MCF 10A (cell line): ENCODE measurements at regions not wholly inside any gene's neighbourhood (a gene's known extent, or its start where the extent isn't known, plus 50 kb on each side); places are given as distances from the start of the nearest gene placed in this dataset.
A peak's percentile ranks its signal among the peaks of the same experiment; 100 is the strongest.

Source experiments
- BruUV-seq: library from RNA; stranded (reverse); fragments of 400-500 nt; replicated peaks from 2 replicates; lab custom pipeline; 2021; lab: Mats Ljungman, UMichigan
- CTCF ChIA-PET: fragments of 300-600 bp; sonication (Branson Sonifier 250); formaldehyde crosslinking; extraction: SDS; loops from one replicate; lab custom pipeline; 2021; ENCODE audit warnings: antibody characterized with exemption, inconsistent platforms; lab: Yijun Ruan, JAX
- POLR2A ChIA-PET: fragments of 300-600, 350-650 bp; sonication (Branson Sonifier 250); formaldehyde crosslinking; extraction: SDS; loops from one replicate; lab custom pipeline; 2020; ENCODE audit warnings: antibody characterized with exemption, inconsistent platforms; lab: Yijun Ruan, JAX
- DNase-seq: peaks from one replicate; pipeline ENCODE4 v3.0.0-alpha.2; 2018; ENCODE audit not compliant: unreplicated experiment
- H3K27ac Mint-ChIP-seq: one replicate; pipeline ENCODE4 v1.8.0; 2022; ENCODE audit warnings: mild to moderate bottlenecking, low read depth, mixed read lengths; ENCODE audit not compliant: unreplicated experiment
- H3K27me3 Mint-ChIP-seq: one replicate; pipeline ENCODE4 v1.8.0; 2022; ENCODE audit warnings: mixed read lengths; ENCODE audit not compliant: insufficient read depth, unreplicated experiment
- H3K36me3 Mint-ChIP-seq: one replicate; pipeline ENCODE4 v1.8.0; 2022; ENCODE audit warnings: mild to moderate bottlenecking, moderate library complexity, mixed read lengths; ENCODE audit not compliant: insufficient read depth, unreplicated experiment
- H3K4me1 Mint-ChIP-seq: one replicate; pipeline ENCODE4 v1.8.0; 2022; ENCODE audit warnings: mixed read lengths; ENCODE audit not compliant: insufficient read depth, unreplicated experiment
- H3K4me3 Mint-ChIP-seq: one replicate; pipeline ENCODE4 v1.8.0; 2022; ENCODE audit warnings: mild to moderate bottlenecking, moderate library complexity, mixed read lengths; ENCODE audit not compliant: unreplicated experiment
- H3K9me3 Mint-ChIP-seq: one replicate; pipeline ENCODE4 v1.8.0; 2022; ENCODE audit warnings: mixed read lengths; ENCODE audit not compliant: unreplicated experiment
- CTCF ChIP-seq: fragments of 200-600 bp; IDR thresholded peaks from one replicate; pipeline ENCODE4 v1.8.0; 2022; ENCODE audit warnings: antibody characterized with exemption, mild to moderate bottlenecking; ENCODE audit not compliant: unreplicated experiment
- intact Hi-C: fragments of 100-400 bp; cut with micrococcal nuclease; formaldehyde crosslinking; loops from 2 replicates; pipeline ENCODE4 v1.14.1; 2022

DNA sequence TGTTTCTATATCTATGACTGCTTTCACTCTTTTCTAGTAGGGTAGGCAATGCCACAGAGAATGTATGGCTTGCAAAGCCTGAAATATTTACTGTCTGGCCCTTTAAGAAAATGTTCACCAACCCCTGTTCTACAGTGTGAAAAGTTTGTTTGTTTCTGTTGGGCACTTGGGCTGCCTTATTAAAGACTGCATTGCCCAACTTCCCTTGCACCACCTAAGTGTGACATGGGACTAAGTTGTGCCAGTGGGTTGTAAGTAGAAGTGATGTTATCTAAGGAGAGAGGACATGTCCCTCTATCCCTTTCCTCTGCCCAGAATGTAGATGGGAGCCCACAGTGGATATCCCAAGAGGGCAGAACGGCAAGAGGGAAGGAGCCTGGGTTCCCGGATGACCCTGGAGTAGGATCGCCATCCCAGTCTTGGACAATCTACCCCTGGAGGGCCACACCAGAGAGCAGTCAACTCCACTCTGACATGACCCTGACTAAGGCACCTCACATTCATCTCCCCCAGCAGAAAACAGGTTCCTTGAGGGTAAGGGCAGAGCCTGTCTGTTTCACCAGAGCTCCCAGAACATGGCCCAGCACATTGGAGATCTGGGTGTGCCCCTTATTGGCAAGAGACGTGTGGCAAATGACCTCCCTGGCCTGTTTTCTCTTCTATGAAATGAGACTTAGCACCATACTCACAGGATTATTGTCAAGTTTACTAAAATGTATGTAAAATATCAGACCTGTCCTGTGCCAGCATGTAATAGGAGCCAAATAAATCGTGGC, 138.8 kb downstream of the SMAD6 start:
- Mint-ChIP-seq H3K4me3 (no peak overlapping the region), H3K9me3 (no peaks in the 10 kb centered on the region), H3K4me1 (peaks cover 11% of the 10 kb centered on the region), H3K36me3 (no peaks in the 10 kb centered on the region), H3K27me3 (no peaks in the 10 kb centered on the region), H3K27ac (peak overlapping the region; percentile 68)
- DNase-seq: no peak
- TF ChIP-seq CTCF: no peak
- ChIA-PET POLR2A (interaction anchor here (1.0 kb wide), 1 partner anchor 8 kb away, joined by 6 read pairs; no protein-coding TSS in a partner anchor), CTCF (interaction anchor here (0.6 to 1.6 kb wide), 3 partner anchors 11 to 483 kb away, joined by 3 read pairs; no protein-coding TSS in a partner anchor)
- no TSS peak for BruUV-seq
- intact Hi-C loops: loop anchor here (5.0 kb wide), 1 partner anchor 39 kb away; no protein-coding TSS in a partner anchor

- Mint-ChIP-seq H3K9me3 (no peaks in the 10 kb centered on the region), H3K27ac (peak overlapping the region; percentile 68), H3K36me3 (no peaks in the 10 kb centered on the region), H3K4me3 (peak overlapping the region; percentile 64), H3K4me1 (peaks cover 11% of the 10 kb centered on the region), H3K27me3 (no peaks in the 10 kb centered on the region)
- DNase-seq: peak; percentile 75
- no peak for TF ChIP-seq CTCF
- ChIA-PET CTCF (no interaction called here), POLR2A (interaction anchor here (1.1 to 1.5 kb wide), 2 partner anchors 51 to 139 kb away, joined by 3 to 5 read pairs; partner anchors contain the start of gene SMAD6)
- BruUV-seq: no TSS peak
- intact Hi-C loops: loop anchor here (2.0 to 5.0 kb wide), 2 partner anchors 21 to 40 kb away; no protein-coding TSS in a partner anchor
Observed at GRCh38 chr15:66841953-66842681, 140.1 kb downstream of the SMAD6 start.

- intact Hi-C loops: loop anchor here (2.0 to 5.0 kb wide), 2 partner anchors 20 to 41 kb away; no protein-coding TSS in a partner anchor
- peaks cover 11% of the 10 kb centered on the region for H3K4me1 Mint-ChIP-seq
- H3K9me3 Mint-ChIP-seq: no peaks in the 10 kb centered on the region
- DNase-seq: peak; percentile 57
- ChIA-PET POLR2A (interaction anchor here (0.6 to 1.5 kb wide), 6 partner anchors 13 to 142 kb away, joined by 3 to 5 read pairs (median 3); partner anchors contain the start of gene SMAD6), CTCF (no interaction called here)
- BruUV-seq: no TSS peak
- H3K27ac Mint-ChIP-seq: peak overlapping the region; percentile 68
- peaks cover under 1% of the 10 kb centered on the region for H3K36me3 Mint-ChIP-seq
- H3K4me3 Mint-ChIP-seq: peak overlapping the region; percentile 59
- TF ChIP-seq CTCF: no peak
- no peaks in the 10 kb centered on the region for H3K27me3 Mint-ChIP-seq
Observed at GRCh38 chr15:66842710-66843441, 140.8 kb downstream of the SMAD6 start.
